Loucy (cell line): ENCODE measurements at regions not wholly inside any gene's neighbourhood (a gene's known extent, or its start where the extent isn't known, plus 50 kb on each side); places are given as distances from the start of the nearest gene placed in this dataset.

Experiments used
- H2AFZ ChIP-seq: fragments of 200-600 bp; sonication (generic); 2 replicates; pipeline ENCODE4 v1.6.0; 2016; ENCODE audit warnings: antibody characterized with exemption, mild to moderate bottlenecking, low read length, moderate library complexity
- H3F3A ChIP-seq: fragments of 200-600 bp; 2 replicates; pipeline ENCODE4 v1.6.0; 2016; ENCODE audit warnings: antibody characterized with exemption, low read depth, mild to moderate bottlenecking
- H3K27me3 ChIP-seq: fragments of 200-600 bp; sonication (generic); 2 replicates; pipeline ENCODE4 v1.6.1; 2014; ENCODE audit warnings: low read length, mild to moderate bottlenecking; ENCODE audit not compliant: insufficient read depth, poor library complexity, severe bottlenecking
- H3K36me3 ChIP-seq: fragments of 200-600 bp; sonication (generic); 2 replicates; pipeline ENCODE4 v1.6.1; 2016; ENCODE audit warnings: low read length; ENCODE audit not compliant: insufficient read depth
- H3K4me1 ChIP-seq: fragments of 200-600 bp; sonication (generic); 2 replicates; pipeline ENCODE4 v1.5.1; 2014; ENCODE audit warnings: low read length, mild to moderate bottlenecking; ENCODE audit not compliant: insufficient read depth, poor library complexity, severe bottlenecking
- H3K4me2 ChIP-seq: fragments of 200-600 bp; sonication (generic); 2 replicates; pipeline ENCODE4 v1.6.0; 2014; ENCODE audit warnings: antibody characterized with exemption, low read length, low read depth, mild to moderate bottlenecking; ENCODE audit not compliant: poor library complexity, severe bottlenecking
- H3K4me3 ChIP-seq: fragments of 200-600 bp; sonication (generic); 2 replicates; pipeline ENCODE4 v1.5.1; 2014; ENCODE audit warnings: low read length, mild to moderate bottlenecking, mixed read lengths; ENCODE audit not compliant: poor library complexity, severe bottlenecking
- H3K79me2 ChIP-seq: fragments of 200-600 bp; sonication (generic); 2 replicates; pipeline ENCODE4 v1.6.1; 2014; ENCODE audit warnings: low read length; ENCODE audit not compliant: insufficient read depth
- H3K9ac ChIP-seq: fragments of 200-600 bp; sonication (generic); 2 replicates; pipeline ENCODE4 v1.6.0; 2014; ENCODE audit warnings: mild to moderate bottlenecking, low read depth, low read length, moderate library complexity; ENCODE audit not compliant: poor library complexity, severe bottlenecking
- H3K9me2 ChIP-seq: fragments of 200-600 bp; sonication (generic); replicated peaks from 2 replicates; pipeline ENCODE4 v1.6.1; 2016; ENCODE audit warnings: low read depth, low read length, mixed read lengths
- H3K9me3 ChIP-seq: fragments of 200-600 bp; sonication (generic); 2 replicates; pipeline ENCODE4 v1.6.1; 2014; ENCODE audit warnings: mild to moderate bottlenecking, antibody characterized with exemption, low read length, low read depth; ENCODE audit not compliant: insufficient read depth
- H4K20me1 ChIP-seq: fragments of 200-600 bp; sonication (generic); 2 replicates; pipeline ENCODE4 v1.6.0; 2014; ENCODE audit warnings: antibody characterized with exemption, low read length, mild to moderate bottlenecking; ENCODE audit not compliant: insufficient read depth, poor library complexity, severe bottlenecking
- CTCF ChIP-seq: fragments of 200-600 bp; sonication (generic); conservative IDR thresholded peaks from 2 replicates; pipeline ENCODE4 v1.5.1; 2014; ENCODE audit warnings: mild to moderate bottlenecking, antibody characterized with exemption, low read length
- EZH2phosphoT487 ChIP-seq: fragments of 200-600 bp; IDR thresholded peaks from 2 replicates; pipeline ENCODE4 v1.6.1; 2018; ENCODE audit warnings: antibody characterized with exemption, mild to moderate bottlenecking, moderate library complexity, borderline replicate concordance

- Histone ChIP-seq H3K9me3 (peaks cover 4% of the 10 kb centered on the region; the same call in 1 of the 2 replicates), H3F3A (peaks cover 10% of the 10 kb centered on the region), H3K4me1 (peaks cover 47% of the 10 kb centered on the region), H3K27me3 (no peaks in the 10 kb centered on the region), H2AFZ (no peak overlapping the region), H4K20me1 (no peaks in the 10 kb centered on the region), H3K79me2 (no peaks in the 10 kb centered on the region), H3K36me3 (no peaks in the 10 kb centered on the region), H3K4me2 (no peak overlapping the region), H3K9ac (no peak overlapping the region), H3K4me3 (no peak overlapping the region), H3K9me2 (no peaks in the 10 kb centered on the region)
- TF ChIP-seq EZH2phosphoT487 (no peak), CTCF (no peak)
These were observed 229.8 kb upstream of the TARS1 start for GRCh38 chr5:33210978-33211377.

GRCh38 chr5:33212439-33212838 lies 228.3 kb upstream of the TARS1 start:
- Histone ChIP-seq H4K20me1 (no peaks in the 10 kb centered on the region), H3K9me3 (peaks cover 4% of the 10 kb centered on the region; the same call in 1 of the 2 replicates), H3F3A (peaks cover 10% of the 10 kb centered on the region), H3K36me3 (no peaks in the 10 kb centered on the region), H2AFZ (no peak overlapping the region), H3K4me3 (peak overlapping the region; percentile 37), H3K9ac (peak overlapping the region; percentile 64), H3K27me3 (no peaks in the 10 kb centered on the region), H3K9me2 (no peaks in the 10 kb centered on the region), H3K4me1 (peaks cover 35% of the 10 kb centered on the region), H3K4me2 (peak overlapping the region; percentile 61), H3K79me2 (no peaks in the 10 kb centered on the region)
- TF ChIP-seq CTCF (no peak), EZH2phosphoT487 (no peak)

GRCh38 chr5:33212900-33213299 lies 227.9 kb upstream of the TARS1 start:
- H2AFZ ChIP-seq, result no peak overlapping the region
- no peaks in the 10 kb centered on the region for H3K36me3 ChIP-seq
- H4K20me1 ChIP-seq, result no peaks in the 10 kb centered on the region
- H3F3A ChIP-seq, result peaks cover 10% of the 10 kb centered on the region
- no peaks in the 10 kb centered on the region for H3K9me2 ChIP-seq
- no peaks in the 10 kb centered on the region for H3K27me3 ChIP-seq
- H3K79me2 ChIP-seq, result no peaks in the 10 kb centered on the region
- H3K4me2 ChIP-seq, result peak overlapping the region; percentile 61
- peak overlapping the region; percentile 37 for H3K4me3 ChIP-seq
- H3K4me1 ChIP-seq, result peaks cover 34% of the 10 kb centered on the region
- no peak for TF ChIP-seq EZH2phosphoT487
- no peak for TF ChIP-seq CTCF
- peak overlapping the region; percentile 64 for H3K9ac ChIP-seq
- peaks cover 4% of the 10 kb centered on the region; the same call in 1 of the 2 replicates for H3K9me3 ChIP-seq
